Astrocyte (in vitro differentiated cells and primary cell): ENCODE measurements at regions not wholly inside any gene's neighbourhood (a gene's known extent, or its start where the extent isn't known, plus 50 kb on each side); places are given as distances from the start of the nearest gene placed in this dataset.

Experiments
- DNase-seq: peaks from one replicate; pipeline ENCODE4 v3.0.0-alpha.2; 2010; ENCODE audit warnings: low read depth
- FAIRE-seq: peaks from 2 replicates; lab custom pipeline; 2011; peaks lifted over from hg19 to GRCh38; lab: Jason Lieb, UNC
- H2AFZ ChIP-seq: 2 replicates; pipeline ENCODE4 v1.6.0; 2012; ENCODE audit warnings: low read depth, low read length, inconsistent platforms
- H3K27ac ChIP-seq: 2 replicates; pipeline ENCODE4 v1.5.1; 2011; ENCODE audit warnings: low read depth, low read length, inconsistent platforms
- H3K27me3 ChIP-seq: 2 replicates; pipeline ENCODE4 v1.6.0; 2011; ENCODE audit warnings: low read length, inconsistent platforms; ENCODE audit not compliant: insufficient read depth
- H3K36me3 ChIP-seq: 2 replicates; pipeline ENCODE4 v1.5.1; 2011; ENCODE audit warnings: low read length, inconsistent platforms; ENCODE audit not compliant: insufficient read depth
- H3K4me1 ChIP-seq: 2 replicates; pipeline ENCODE4 v1.5.1; 2011; ENCODE audit warnings: low read length, inconsistent platforms; ENCODE audit not compliant: insufficient read depth
- H3K4me2 ChIP-seq: 2 replicates; pipeline ENCODE4 v1.6.0; 2012; ENCODE audit warnings: low read length, inconsistent platforms
- H3K4me3 ChIP-seq: 2 replicates; pipeline ENCODE4 v1.5.1; 2011; ENCODE audit warnings: low read depth, mild to moderate bottlenecking, low read length, inconsistent platforms; ENCODE audit not compliant: insufficient read depth
- H3K79me2 ChIP-seq: 2 replicates; pipeline ENCODE4 v1.6.0; 2012; ENCODE audit warnings: mild to moderate bottlenecking, low read length, inconsistent platforms; ENCODE audit not compliant: insufficient read depth
- H3K9ac ChIP-seq: 2 replicates; pipeline ENCODE4 v1.6.0; 2012; ENCODE audit warnings: mild to moderate bottlenecking, low read length, inconsistent platforms
- H3K9me3 ChIP-seq: 2 replicates; pipeline ENCODE4 v1.5.1; 2012; ENCODE audit warnings: low read depth, mild to moderate bottlenecking, low read length, inconsistent platforms; ENCODE audit not compliant: insufficient read depth
- H4K20me1 ChIP-seq: 2 replicates; pipeline ENCODE4 v1.6.0; 2012; ENCODE audit warnings: low read length, inconsistent platforms; ENCODE audit not compliant: insufficient read depth
- H3K27ac Mint-ChIP-seq: one replicate; pipeline ENCODE4 v1.8.0; 2021; ENCODE audit warnings: mild to moderate bottlenecking, mixed read lengths; ENCODE audit not compliant: unreplicated experiment
- H3K27me3 Mint-ChIP-seq: one replicate; pipeline ENCODE4 v1.8.0; 2021; ENCODE audit warnings: low read depth, mixed read lengths; ENCODE audit not compliant: unreplicated experiment
- H3K36me3 Mint-ChIP-seq: one replicate; pipeline ENCODE4 v1.8.0; 2021; ENCODE audit warnings: low read depth, mixed read lengths; ENCODE audit not compliant: unreplicated experiment
- H3K4me1 Mint-ChIP-seq: one replicate; pipeline ENCODE4 v1.8.0; 2021; ENCODE audit warnings: low read depth, mixed read lengths; ENCODE audit not compliant: unreplicated experiment
- H3K4me3 Mint-ChIP-seq: one replicate; pipeline ENCODE4 v1.8.0; 2021; ENCODE audit warnings: mild to moderate bottlenecking, moderate library complexity, mixed read lengths; ENCODE audit not compliant: unreplicated experiment
- H3K9me3 Mint-ChIP-seq: one replicate; pipeline ENCODE4 v1.8.0; 2021; ENCODE audit warnings: mild to moderate bottlenecking, mixed read lengths; ENCODE audit not compliant: unreplicated experiment
- EZH2 ChIP-seq: IDR thresholded peaks from 2 replicates; pipeline ENCODE4 v1.6.1; 2012; ENCODE audit warnings: mild to moderate bottlenecking, low read length, inconsistent platforms; ENCODE audit not compliant: insufficient read depth
- TF ChIP-seq, protein P1 (sequence below): IDR thresholded peaks from 2 replicates; pipeline ENCODE4 v1.5.1; 2011; ENCODE audit warnings: low read depth, mild to moderate bottlenecking, inconsistent platforms, low read length, moderate library complexity; ENCODE audit not compliant: insufficient read depth

DNA sequence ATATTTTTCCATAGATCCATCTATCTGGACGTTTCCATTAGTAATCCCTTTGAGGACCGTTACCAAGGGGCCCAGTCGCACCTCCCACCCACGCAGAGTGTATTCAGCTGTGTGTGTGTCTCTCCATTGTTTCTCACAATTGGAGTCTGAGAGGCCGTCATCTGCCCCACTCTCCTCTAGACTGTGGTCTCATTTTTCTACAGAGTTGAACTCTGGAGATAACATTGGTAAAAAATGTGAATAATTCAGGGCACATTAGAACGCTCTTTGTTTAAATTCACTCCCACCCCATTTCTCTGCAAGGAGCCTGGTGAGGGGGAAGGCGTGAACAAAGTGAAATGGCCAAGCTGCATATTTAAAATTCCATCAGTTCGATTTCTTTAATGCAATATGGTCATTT lies 333.1 kb upstream of the MAF start:
- Histone ChIP-seq H3K9me3 (no peaks in the 10 kb centered on the region), H3K27me3 (no peaks in the 10 kb centered on the region), H3K79me2 (no peaks in the 10 kb centered on the region), H3K27ac (no peak overlapping the region), H3K4me1 (no peaks in the 10 kb centered on the region), H3K4me2 (no peak overlapping the region), H3K36me3 (no peaks in the 10 kb centered on the region), H4K20me1 (no peaks in the 10 kb centered on the region), H3K9ac (no peak overlapping the region), H2AFZ (no peak overlapping the region), H3K4me3 (no peak overlapping the region)
- no peak overlapping the region for H3K27ac Mint-ChIP-seq
- H3K4me3 Mint-ChIP-seq: no peak overlapping the region
- no peaks in the 10 kb centered on the region for H3K27me3 Mint-ChIP-seq
- no peaks in the 10 kb centered on the region for H3K36me3 Mint-ChIP-seq
- TF ChIP-seq EZH2: no peak
- TF ChIP-seq, protein P1, sequence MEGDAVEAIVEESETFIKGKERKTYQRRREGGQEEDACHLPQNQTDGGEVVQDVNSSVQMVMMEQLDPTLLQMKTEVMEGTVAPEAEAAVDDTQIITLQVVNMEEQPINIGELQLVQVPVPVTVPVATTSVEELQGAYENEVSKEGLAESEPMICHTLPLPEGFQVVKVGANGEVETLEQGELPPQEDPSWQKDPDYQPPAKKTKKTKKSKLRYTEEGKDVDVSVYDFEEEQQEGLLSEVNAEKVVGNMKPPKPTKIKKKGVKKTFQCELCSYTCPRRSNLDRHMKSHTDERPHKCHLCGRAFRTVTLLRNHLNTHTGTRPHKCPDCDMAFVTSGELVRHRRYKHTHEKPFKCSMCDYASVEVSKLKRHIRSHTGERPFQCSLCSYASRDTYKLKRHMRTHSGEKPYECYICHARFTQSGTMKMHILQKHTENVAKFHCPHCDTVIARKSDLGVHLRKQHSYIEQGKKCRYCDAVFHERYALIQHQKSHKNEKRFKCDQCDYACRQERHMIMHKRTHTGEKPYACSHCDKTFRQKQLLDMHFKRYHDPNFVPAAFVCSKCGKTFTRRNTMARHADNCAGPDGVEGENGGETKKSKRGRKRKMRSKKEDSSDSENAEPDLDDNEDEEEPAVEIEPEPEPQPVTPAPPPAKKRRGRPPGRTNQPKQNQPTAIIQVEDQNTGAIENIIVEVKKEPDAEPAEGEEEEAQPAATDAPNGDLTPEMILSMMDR: no peak
- DNase-seq: peak; percentile 37
- H3K4me1 Mint-ChIP-seq: peaks cover 7% of the 10 kb centered on the region
- FAIRE-seq: no peak
- H3K9me3 Mint-ChIP-seq: peaks cover 3% of the 10 kb centered on the region

DNA sequence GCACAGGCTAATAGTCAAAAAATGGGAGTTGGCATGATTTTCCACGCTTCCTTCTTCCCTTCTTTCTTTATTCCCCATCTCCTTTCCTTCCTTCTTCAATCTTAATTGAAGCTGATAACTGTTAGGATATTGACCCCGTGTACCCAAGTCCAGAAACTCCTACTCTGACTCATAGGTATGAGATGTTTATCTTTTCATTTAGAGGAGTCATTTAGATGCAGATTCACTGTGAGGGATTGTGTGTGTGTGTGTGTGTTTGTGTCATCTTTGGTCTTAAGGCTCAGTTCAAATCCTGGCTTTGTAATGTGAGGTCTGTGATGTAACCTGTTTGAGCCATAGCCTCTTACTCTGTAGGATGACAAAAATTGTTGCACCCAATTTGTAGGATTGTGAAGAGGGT lies 332.0 kb upstream of the MAF start:
- no peak overlapping the region for H3K9ac ChIP-seq
- no peak for FAIRE-seq
- H3K9me3 ChIP-seq: no peaks in the 10 kb centered on the region

DNA sequence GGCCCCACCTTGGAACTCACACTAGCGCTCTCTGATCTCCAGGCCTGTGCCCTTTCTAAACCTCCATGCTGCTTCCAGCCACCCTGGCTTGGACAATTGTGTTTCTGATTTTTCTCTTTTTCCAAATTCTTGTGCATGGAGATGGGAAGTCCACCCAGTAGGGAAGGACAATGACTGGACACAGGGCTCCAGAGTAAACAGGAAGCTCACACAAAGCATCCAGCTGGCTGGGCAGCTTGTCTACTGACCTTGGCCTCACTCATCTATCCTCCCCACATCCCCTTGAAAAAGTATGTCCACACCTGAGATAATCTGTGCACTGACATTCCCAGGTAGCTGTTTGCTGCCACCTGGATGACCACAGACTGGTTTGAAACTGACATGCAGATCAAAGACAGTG lies 331.2 kb upstream of the MAF start:
- H3K9me3 ChIP-seq: no peaks in the 10 kb centered on the region
- TF ChIP-seq EZH2: no peak
- TF ChIP-seq, protein P1: no peak
- Mint-ChIP-seq H3K27me3 (no peaks in the 10 kb centered on the region), H3K27ac (no peak overlapping the region), H3K4me1 (peaks cover 7% of the 10 kb centered on the region), H3K36me3 (no peaks in the 10 kb centered on the region), H3K4me3 (no peak overlapping the region), H3K9me3 (peaks cover 3% of the 10 kb centered on the region)
- H2AFZ ChIP-seq: no peak overlapping the region
- H3K36me3 ChIP-seq: no peaks in the 10 kb centered on the region
- H3K4me1 ChIP-seq: no peaks in the 10 kb centered on the region
- H3K4me3 ChIP-seq: no peak overlapping the region
- H3K79me2 ChIP-seq: no peaks in the 10 kb centered on the region
- H3K4me2 ChIP-seq: no peak overlapping the region
- no peak overlapping the region for H3K9ac ChIP-seq
- no peaks in the 10 kb centered on the region for H4K20me1 ChIP-seq
- no peak for FAIRE-seq
- no peaks in the 10 kb centered on the region for H3K27me3 ChIP-seq
- DNase-seq: no peak
- H3K27ac ChIP-seq: no peak overlapping the region

More for the DNA sequence above, 332.0 kb upstream of the MAF start:
- H2AFZ ChIP-seq: no peak overlapping the region
- Mint-ChIP-seq H3K27me3 (no peaks in the 10 kb centered on the region), H3K36me3 (no peaks in the 10 kb centered on the region), H3K4me1 (peaks cover 7% of the 10 kb centered on the region), H3K27ac (no peak overlapping the region), H3K4me3 (no peak overlapping the region), H3K9me3 (peaks cover 3% of the 10 kb centered on the region)
- peak; percentile 24 for DNase-seq
- H3K4me3 ChIP-seq: no peak overlapping the region
- no peak overlapping the region for H3K4me2 ChIP-seq
- H4K20me1 ChIP-seq: no peaks in the 10 kb centered on the region
- no peak for TF ChIP-seq EZH2
- TF ChIP-seq, protein P1: no peak
- H3K36me3 ChIP-seq: no peaks in the 10 kb centered on the region
- H3K79me2 ChIP-seq: no peaks in the 10 kb centered on the region
- no peaks in the 10 kb centered on the region for H3K27me3 ChIP-seq
- no peaks in the 10 kb centered on the region for H3K4me1 ChIP-seq
- no peak overlapping the region for H3K27ac ChIP-seq
